Activated CD4-positive, alpha-beta T cell treated with anti-CD3 and anti-CD28 coated beads for 24 hours (primary cell): ENCODE measurements at regions not wholly inside any gene's neighbourhood (a gene's known extent, or its start where the extent isn't known, plus 50 kb on each side); places are given as distances from the start of the nearest gene placed in this dataset.

Experiments
- DNase-seq, 2 donors: peaks; one replicate each; pipeline ENCODE4 v3.0.0-alpha.2; 2020; ENCODE audit warnings: low read depth in 2 of 2

- no peak for DNase-seq
Measured at GRCh38 chr5:133905424-133905823, 63.0 kb downstream of the C5orf15 start.

- DNase-seq: no peak
Measured at GRCh38 chr5:133904641-133905040, 63.8 kb downstream of the C5orf15 start.

- DNase-seq: no peak
Measured at GRCh38 chr5:133902511-133903118, 65.8 kb downstream of the C5orf15 start.

GRCh38 chr5:133900534-133901270, 67.7 kb downstream of the C5orf15 start:
- DNase-seq: no peak

- DNase-seq: no peak
Measured at GRCh38 chr5:133899506-133899905, 68.9 kb downstream of the C5orf15 start.

GRCh38 chr5:133898440-133898839, 70.0 kb downstream of the C5orf15 start:
- no peak for DNase-seq

- DNase-seq: no peak
Measured at GRCh38 chr5:133897431-133897830, 71.0 kb downstream of the C5orf15 start.

- no peak for DNase-seq
Measured at GRCh38 chr5:133896873-133897272, 71.6 kb downstream of the C5orf15 start.

- no peak for DNase-seq
Measured at GRCh38 chr5:133895979-133896845, 72.2 kb downstream of the C5orf15 start.

- no peak for DNase-seq
Measured at GRCh38 chr5:133894143-133894542, 74.3 kb downstream of the C5orf15 start.

- no peak for DNase-seq
Measured at GRCh38 chr5:133892774-133893173, 75.7 kb downstream of the C5orf15 start.

- DNase-seq: no peak
Measured at GRCh38 chr5:133892306-133892705, 76.1 kb downstream of the C5orf15 start.

GRCh38 chr5:133891390-133891789, 77.0 kb downstream of the C5orf15 start:
- DNase-seq: no peak

GRCh38 chr5:133890776-133891280, 77.6 kb downstream of the C5orf15 start:
- no peak for DNase-seq

- DNase-seq: no peak
Measured at GRCh38 chr5:133890314-133890713, 78.1 kb downstream of the C5orf15 start.

- DNase-seq: no peak
Measured at GRCh38 chr5:133889271-133889905, 79.0 kb downstream of the C5orf15 start.

- no peak for DNase-seq
Measured at GRCh38 chr5:133888625-133888991, 79.8 kb downstream of the C5orf15 start.

- no peak for DNase-seq
Measured at GRCh38 chr5:133885566-133885965, 82.9 kb downstream of the C5orf15 start.

- DNase-seq: no peak
Measured at GRCh38 chr5:133884569-133885311, 83.7 kb downstream of the C5orf15 start.

- DNase-seq: no peak
Measured at GRCh38 chr5:133883916-133884315, 84.5 kb downstream of the C5orf15 start.

GRCh38 chr5:133882846-133883245, 85.6 kb downstream of the C5orf15 start:
- no peak for DNase-seq
